ENCODE measurements at regions not wholly inside any gene's neighbourhood (a gene's known extent, or its start where the extent isn't known, plus 50 kb on each side); places are given as distances from the start of the nearest gene placed in this dataset.

- Histone ChIP-seq H3K36me3 (no peaks in the 10 kb centered on the region), H3K9me3 (no peaks in the 10 kb centered on the region), H3K27ac (no peak overlapping the region), H3K4me3 (no peak overlapping the region), H3K4me1 (ENCODE audit: insufficient read depth) (no peaks in the 10 kb centered on the region), H3K27me3 (no peaks in the 10 kb centered on the region)
- TF ChIP-seq CTCF (IDR thresholded peaks at IDR 0.05) (no peak), POLR2A (IDR thresholded peaks at IDR 0.05) (no peak), EP300 (IDR thresholded peaks at IDR 0.05) (no peak)
- DNase-seq = no peak
- 88 to 93% (median 92%) methylated on average over 2 of the region's 2 CpGs for WGBS, 3 donors
- intact Hi-C loops (cut with DNase I) = no loop called here
Measured at GRCh38 chr9:27629425-27629824, 56.1 kb upstream of the C9orf72 start.

DNA sequence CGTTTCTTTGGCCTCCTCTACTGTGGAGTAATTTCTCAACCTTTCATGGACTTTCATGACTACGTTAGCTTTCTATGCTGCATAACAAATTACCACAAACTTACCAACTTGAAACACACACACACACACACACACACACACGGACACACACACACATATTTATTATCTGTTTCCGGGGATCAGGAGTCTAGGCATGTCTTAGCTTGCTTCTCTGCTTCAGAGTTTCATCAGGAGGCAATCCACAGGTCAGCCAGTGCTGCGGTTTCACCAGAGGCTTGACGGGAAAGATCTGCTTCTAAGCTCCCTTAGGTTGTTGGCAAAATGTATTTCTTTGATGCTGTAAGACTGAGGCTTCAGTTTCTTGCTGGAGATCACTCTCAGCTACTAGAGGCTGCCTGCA lies 59.0 kb upstream of the C9orf72 start:
- 83 to 87% (median 86%) methylated on average over 6 of the region's 6 CpGs for WGBS, 3 donors
- DNase-seq = no peak
- Histone ChIP-seq H3K27ac (no peak overlapping the region), H3K9me3 (no peaks in the 10 kb centered on the region), H3K4me3 (no peak overlapping the region), H3K4me1 (ENCODE audit: insufficient read depth) (no peaks in the 10 kb centered on the region), H3K27me3 (no peaks in the 10 kb centered on the region), H3K36me3 (no peaks in the 10 kb centered on the region)
- TF ChIP-seq POLR2A (IDR thresholded peaks at IDR 0.05) (no peak), EP300 (IDR thresholded peaks at IDR 0.05) (no peak), CTCF (IDR thresholded peaks at IDR 0.05) (no peak)
- intact Hi-C loops (cut with DNase I) = no loop called here

- H3K27me3 ChIP-seq = no peaks in the 10 kb centered on the region
- DNase-seq = no peak
- TF ChIP-seq CTCF (IDR thresholded peaks at IDR 0.05) (no peak), EP300 (IDR thresholded peaks at IDR 0.05) (no peak), POLR2A (IDR thresholded peaks at IDR 0.05) (no peak)
- H3K9me3 ChIP-seq = no peaks in the 10 kb centered on the region
- 35 to 52% (median 40%) methylated on average over 4 of the region's 4 CpGs for WGBS, 3 donors
- intact Hi-C loops (cut with DNase I) = no loop called here
- H3K4me1 ChIP-seq (ENCODE audit: insufficient read depth) = no peaks in the 10 kb centered on the region
- H3K27ac ChIP-seq = no peak overlapping the region
- no peak overlapping the region for H3K4me3 ChIP-seq
- H3K36me3 ChIP-seq = no peaks in the 10 kb centered on the region
Measured at GRCh38 chr9:27633764-27634163, 60.5 kb upstream of the C9orf72 start.

GRCh38 chr9:27634879-27635278 lies 61.6 kb upstream of the C9orf72 start:
- TF ChIP-seq EP300 (IDR thresholded peaks at IDR 0.05) (no peak), POLR2A (IDR thresholded peaks at IDR 0.05) (no peak), CTCF (IDR thresholded peaks at IDR 0.05) (no peak)
- Histone ChIP-seq H3K27ac (no peak overlapping the region), H3K27me3 (no peaks in the 10 kb centered on the region), H3K9me3 (no peaks in the 10 kb centered on the region), H3K36me3 (no peaks in the 10 kb centered on the region), H3K4me3 (no peak overlapping the region), H3K4me1 (ENCODE audit: insufficient read depth) (no peaks in the 10 kb centered on the region)
- 48 to 78% (median 57%) methylated on average over 2 of the region's 2 CpGs for WGBS, 3 donors
- DNase-seq = no peak
- intact Hi-C loops (cut with DNase I) = no loop called here

- no peaks in the 10 kb centered on the region for H3K4me1 ChIP-seq (ENCODE audit: insufficient read depth)
- H3K4me3 ChIP-seq = no peak overlapping the region
- H3K27me3 ChIP-seq = no peaks in the 10 kb centered on the region
- no peaks in the 10 kb centered on the region for H3K9me3 ChIP-seq
- 59 to 65% (median 62%) methylated on average over 6 of the region's 6 CpGs for WGBS, 3 donors
- DNase-seq = no peak
- intact Hi-C loops (cut with DNase I) = no loop called here
- no peaks in the 10 kb centered on the region for H3K36me3 ChIP-seq
- H3K27ac ChIP-seq = no peak overlapping the region
- no peak for TF ChIP-seq POLR2A (IDR thresholded peaks at IDR 0.05)
- TF ChIP-seq CTCF (IDR thresholded peaks at IDR 0.05) = no peak
- no peak for TF ChIP-seq EP300 (IDR thresholded peaks at IDR 0.05)
Measured at GRCh38 chr9:27638716-27639115, 65.4 kb upstream of the C9orf72 start.

Measured in ovary (tissue), 7 donors.